ENCODE measurements at regions not wholly inside any gene's neighbourhood (a gene's known extent, or its start where the extent isn't known, plus 50 kb on each side); places are given as distances from the start of the nearest gene placed in this dataset.

DNA sequence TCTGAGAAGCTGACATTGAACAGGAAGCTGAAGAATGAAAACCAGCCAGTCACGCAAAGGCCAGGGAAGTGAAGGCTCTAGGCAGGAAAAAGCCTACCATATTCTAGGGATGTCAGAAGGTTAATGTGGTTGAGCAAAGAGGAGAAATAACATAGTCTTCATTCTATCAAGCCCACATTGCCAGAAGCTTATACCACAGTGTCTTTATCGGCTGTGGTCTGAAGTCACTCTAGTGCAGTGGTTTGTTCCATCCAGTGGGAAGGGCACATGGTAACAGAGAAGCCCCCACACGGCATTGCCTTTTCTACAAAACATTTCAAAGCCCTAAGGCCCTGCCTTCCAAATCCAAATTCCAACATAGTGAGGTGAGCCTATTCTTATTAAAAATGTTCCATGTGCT, 311.3 kb downstream of the TNS1 start:
- no peak for DNase-seq (ENCODE audit: low read depth in 1 of 2, low spot score in 1 of 2)

- DNase-seq (ENCODE audit: low read depth in 1 of 2, low spot score in 1 of 2): no peak
These were observed 313.7 kb downstream of the TNS1 start for GRCh38 chr2:217689053-217689452.

GRCh38 chr2:217688494-217688893, 314.3 kb downstream of the TNS1 start:
- DNase-seq (ENCODE audit: low read depth in 1 of 2, low spot score in 1 of 2): no peak

GRCh38 chr2:217687771-217688170, 315.0 kb downstream of the TNS1 start:
- DNase-seq (ENCODE audit: low read depth in 1 of 2, low spot score in 1 of 2): no peak

GRCh38 chr2:217685255-217685605, 317.6 kb downstream of the TNS1 start:
- DNase-seq (ENCODE audit: low read depth in 1 of 2, low spot score in 1 of 2): no peak

- DNase-seq (ENCODE audit: low read depth in 1 of 2, low spot score in 1 of 2): no peak
These were observed 318.2 kb downstream of the TNS1 start for GRCh38 chr2:217684431-217685254.

DNA sequence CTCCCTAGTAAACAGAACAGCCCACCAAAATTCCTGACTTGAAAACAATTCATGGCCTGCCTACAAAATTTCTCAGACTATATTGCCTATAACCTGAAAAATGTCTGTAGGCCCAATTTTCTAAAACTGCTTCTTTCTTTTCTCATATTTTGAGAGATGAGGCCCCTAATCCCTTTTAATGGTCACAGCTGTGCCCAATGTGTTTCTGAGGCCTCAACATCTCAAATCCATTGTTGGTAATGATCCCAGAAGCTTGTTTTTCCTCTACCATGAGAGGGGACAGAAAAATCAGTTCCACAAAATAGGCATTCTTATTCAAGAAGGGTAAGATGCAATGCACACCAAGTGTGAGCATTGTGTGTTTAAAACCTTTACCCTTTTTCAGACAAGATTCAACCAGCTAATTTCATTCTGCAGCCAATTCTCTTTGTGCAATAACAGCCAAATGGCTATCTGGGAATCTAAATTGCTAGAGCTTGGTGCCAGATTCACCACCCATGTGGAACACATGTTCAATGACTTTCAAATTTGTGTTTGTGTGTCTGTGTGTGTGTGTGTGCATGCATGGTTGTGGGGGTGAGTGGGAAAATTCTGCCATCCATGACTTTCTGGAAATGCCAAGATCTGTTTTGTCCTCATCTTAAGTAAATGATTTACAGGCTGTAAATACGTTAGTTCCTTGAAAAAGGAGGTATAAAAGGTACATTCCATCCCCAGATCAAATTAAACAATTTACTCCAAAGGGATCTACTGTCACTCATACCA, 319.5 kb downstream of the TNS1 start:
- DNase-seq (ENCODE audit: low read depth in 1 of 2, low spot score in 1 of 2): no peak

GRCh38 chr2:217681791-217682190, 321.0 kb downstream of the TNS1 start:
- no peak for DNase-seq (ENCODE audit: low read depth in 1 of 2, low spot score in 1 of 2)

DNA sequence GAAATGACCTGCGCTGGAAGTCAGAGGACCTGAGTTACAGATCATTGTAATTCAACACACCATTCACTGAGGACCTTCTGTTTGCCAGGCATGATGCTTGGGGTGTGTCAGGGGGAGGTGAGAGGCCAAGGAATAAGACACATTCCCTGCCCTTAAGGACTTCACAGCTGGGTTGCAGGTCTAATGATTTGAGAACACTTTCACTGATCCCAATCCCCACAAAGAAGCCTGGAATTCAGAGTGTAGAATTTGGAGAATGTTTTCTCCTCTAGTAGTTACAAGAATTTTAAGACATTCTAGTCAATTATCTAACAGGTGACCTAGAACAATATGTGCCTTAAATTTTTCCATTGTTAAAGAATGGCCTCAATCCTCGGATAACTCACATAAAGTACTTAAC, 322.4 kb downstream of the TNS1 start:
- DNase-seq (ENCODE audit: low read depth in 1 of 2, low spot score in 1 of 2): no peak

DNA sequence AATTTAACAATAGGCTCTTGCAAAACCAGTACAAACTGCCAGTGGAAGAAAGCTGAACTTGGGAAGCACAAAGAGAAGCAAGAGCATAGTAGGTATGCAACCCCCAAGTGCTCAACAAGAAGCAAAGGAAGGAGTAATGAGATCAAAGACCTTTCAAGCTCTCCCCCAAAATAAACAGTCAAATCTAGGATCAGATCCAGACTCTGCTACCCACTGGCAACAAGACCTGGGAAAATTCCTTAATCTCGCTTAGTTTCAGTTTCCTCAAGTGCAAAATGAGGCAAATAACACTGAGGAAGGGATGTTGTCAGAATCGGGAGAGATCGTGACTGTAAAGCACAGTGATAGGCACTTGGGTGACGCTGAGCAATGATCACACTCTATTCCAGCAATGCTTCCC, 329.2 kb downstream of the TNS1 start:
- DNase-seq (ENCODE audit: low read depth in 1 of 2, low spot score in 1 of 2): no peak

DNA sequence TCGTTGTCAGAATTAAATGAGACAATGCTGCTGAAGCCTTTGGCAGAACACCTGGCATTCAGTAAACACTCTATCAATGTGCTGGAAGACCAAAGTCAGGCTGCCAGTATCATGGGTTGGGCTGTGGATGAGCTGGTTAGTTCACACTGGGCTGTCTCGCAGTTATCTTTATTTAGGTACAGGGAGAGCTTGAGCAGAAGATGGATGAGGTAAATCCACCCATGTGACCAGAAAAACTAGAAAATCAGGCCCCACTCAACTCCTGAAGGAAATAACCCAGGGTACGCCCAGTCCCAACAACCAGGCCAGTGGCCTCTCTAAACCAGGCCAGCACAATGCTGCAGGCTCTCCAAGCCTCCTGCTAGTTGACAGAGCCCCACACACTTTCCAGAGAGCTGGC, 330.3 kb downstream of the TNS1 start:
- no peak for DNase-seq (ENCODE audit: low read depth in 1 of 2, low spot score in 1 of 2)

- DNase-seq (ENCODE audit: low read depth in 1 of 2, low spot score in 1 of 2): no peak
These were observed 330.9 kb downstream of the TNS1 start for GRCh38 chr2:217671871-217672270.

DNA sequence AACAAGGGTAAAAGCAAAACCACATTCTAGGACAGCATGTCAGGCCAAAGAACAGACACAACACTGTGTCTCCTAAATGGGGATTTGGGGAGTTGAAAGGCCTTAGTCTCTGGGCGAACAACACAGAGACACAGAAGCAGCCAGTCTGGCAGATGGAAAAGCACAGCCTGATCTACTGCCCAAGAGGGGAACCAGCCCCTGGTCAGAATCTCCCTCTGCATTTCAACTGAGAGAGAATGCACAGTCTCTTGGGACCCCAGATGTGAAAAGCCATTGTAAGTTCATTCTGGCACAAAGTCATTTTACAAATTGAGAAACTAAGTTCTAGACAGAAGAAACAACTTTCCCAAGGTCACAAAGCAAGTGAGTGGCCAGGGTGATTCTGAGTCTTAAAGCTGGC, 331.7 kb downstream of the TNS1 start:
- no peak for DNase-seq (ENCODE audit: low read depth in 1 of 2, low spot score in 1 of 2)

DNA sequence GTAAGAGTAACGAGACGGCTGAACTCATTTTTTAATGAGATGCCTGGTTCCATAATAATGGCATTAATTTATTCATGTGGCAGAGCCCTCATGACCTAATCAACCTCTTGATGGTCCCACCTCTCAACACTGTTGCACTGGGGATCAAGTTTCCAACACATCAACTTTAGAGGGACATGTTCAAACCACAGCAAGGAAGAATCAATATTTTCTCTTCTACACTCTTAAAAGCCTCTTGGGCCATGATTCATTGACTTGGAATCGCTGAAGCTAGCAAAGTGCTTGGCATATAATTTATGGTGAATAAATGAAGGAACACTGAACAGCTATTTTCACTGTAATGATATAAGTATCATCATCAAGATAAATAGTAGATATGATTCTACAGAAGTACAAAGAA, 333.0 kb downstream of the TNS1 start:
- DNase-seq (ENCODE audit: low read depth in 1 of 2, low spot score in 1 of 2): no peak

GRCh38 chr2:217667512-217667911, 335.3 kb downstream of the TNS1 start:
- no peak for DNase-seq (ENCODE audit: low read depth in 1 of 2, low spot score in 1 of 2)

GRCh38 chr2:217667035-217667434, 335.8 kb downstream of the TNS1 start:
- no peak for DNase-seq (ENCODE audit: low read depth in 1 of 2, low spot score in 1 of 2)

- no peak for DNase-seq (ENCODE audit: low read depth in 1 of 2, low spot score in 1 of 2)
These were observed 336.5 kb downstream of the TNS1 start for GRCh38 chr2:217666338-217666737.

DNA sequence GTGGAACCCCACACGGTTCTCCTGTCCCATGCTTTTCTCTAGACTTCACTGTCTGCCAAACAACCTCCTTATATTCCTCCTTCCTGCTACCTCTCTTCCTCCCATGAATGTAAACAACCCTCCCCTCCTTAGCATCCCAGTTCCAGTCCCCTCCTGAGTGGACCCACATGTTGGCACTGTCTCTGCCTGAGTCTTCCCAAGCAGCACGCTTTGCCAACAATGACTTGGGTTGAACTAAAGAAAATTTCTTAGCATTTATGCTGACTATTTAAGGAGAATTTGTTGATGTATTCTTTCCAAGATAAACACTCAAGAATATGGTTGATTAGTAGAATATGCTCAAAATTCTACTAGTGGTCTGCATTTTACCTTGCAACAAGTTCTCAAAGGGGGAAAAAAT, 338.0 kb downstream of the TNS1 start:
- DNase-seq (ENCODE audit: low read depth in 1 of 2, low spot score in 1 of 2): no peak

GRCh38 chr2:217662984-217663602, 339.7 kb downstream of the TNS1 start:
- DNase-seq (ENCODE audit: low read depth in 1 of 2, low spot score in 1 of 2): no peak

DNA sequence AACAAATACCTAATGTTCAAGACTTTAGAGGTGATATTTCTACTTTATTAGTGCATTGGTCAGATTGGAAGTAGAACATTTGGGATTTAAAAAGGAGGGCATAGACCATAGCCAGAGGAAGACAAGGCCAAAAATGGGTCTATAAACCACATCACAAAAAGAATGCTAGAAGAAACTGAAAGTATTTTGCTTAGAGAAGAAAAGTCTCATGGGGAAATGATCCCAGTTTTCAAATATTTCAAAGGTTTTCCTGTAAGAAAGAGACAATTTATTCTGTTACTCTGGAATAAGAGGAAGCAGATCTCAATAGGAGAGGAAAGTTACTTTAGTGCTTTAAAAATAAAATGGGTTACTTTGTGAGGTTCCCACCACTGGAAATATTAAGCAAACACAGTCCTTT, 341.4 kb downstream of the TNS1 start:
- DNase-seq (ENCODE audit: low read depth in 1 of 2, low spot score in 1 of 2): no peak

- DNase-seq (ENCODE audit: low read depth in 1 of 2, low spot score in 1 of 2): no peak
These were observed 342.4 kb downstream of the TNS1 start for GRCh38 chr2:217660423-217660822.

GRCh38 chr2:217658806-217659205, 344.0 kb downstream of the TNS1 start:
- no peak for DNase-seq (ENCODE audit: low read depth in 1 of 2, low spot score in 1 of 2)

Data from activated T-helper 1 cell treated with anti-CD3 and anti-CD28 coated beads, Interleukin-2, amount 50 U/mL, for 16 hours (primary cell).